ENCODE measurements at regions not wholly inside any gene's neighbourhood (a gene's known extent, or its start where the extent isn't known, plus 50 kb on each side); places are given as distances from the start of the nearest gene placed in this dataset.

- TF ChIP-seq CTCF (conservative IDR thresholded peaks at IDR 0.05; ENCODE audit: low read depth, low read length) (no peak), EZH2 (IDR thresholded peaks at IDR 0.05; ENCODE audit: borderline replicate concordance, low read depth, low read length, poor library complexity, severe bottlenecking) (no peak)
Measured at GRCh38 chr2:180146541-180146940, 139.4 kb upstream of the CWC22 start.

Measured in A673 (cell line).